ENCODE measurements at regions not wholly inside any gene's neighbourhood (a gene's known extent, or its start where the extent isn't known, plus 50 kb on each side); places are given as distances from the start of the nearest gene placed in this dataset.

- H3K4me1 Mint-ChIP-seq = no peaks in the 10 kb centered on the region
- ATAC-seq (ENCODE audit: low read depth in 2 of 2) = no peak
- no peak overlapping the region for H3K27ac Mint-ChIP-seq
- H3K36me3 Mint-ChIP-seq = no peaks in the 10 kb centered on the region
- Histone ChIP-seq H3K4me1 (ENCODE audit: control insufficient read depth, insufficient read depth, low read length, poor library complexity, severe bottlenecking) (no peaks in the 10 kb centered on the region), H3K9me3 (ENCODE audit: control insufficient read depth in 2 of 2, low read length in 2 of 2) (no peaks in the 10 kb centered on the region), H3K27me3 (ENCODE audit: control insufficient read depth, insufficient read depth, low read length) (no peaks in the 10 kb centered on the region), H3K4me3 (ENCODE audit: low read depth, low read length) (no peak overlapping the region), H3K36me3 (ENCODE audit: control insufficient read depth, insufficient read depth, low read length) (no peaks in the 10 kb centered on the region), H3K27ac (ENCODE audit: insufficient read depth, low read length, poor library complexity, severe bottlenecking) (no peak overlapping the region)
- H3K9me3 Mint-ChIP-seq = peaks cover 0 to 1% (median 0%) of the 10 kb centered on the region in 7 donors
- DNase-seq = no peak
- no peak overlapping the region for H3K4me3 Mint-ChIP-seq
- no peaks in the 10 kb centered on the region for H3K27me3 Mint-ChIP-seq
Measured at GRCh38 chr4:103445377-103445776, 247.2 kb upstream of the CENPE start.

- no peak overlapping the region for H3K4me3 Mint-ChIP-seq
- H3K27ac Mint-ChIP-seq = no peak overlapping the region
- H3K9me3 ChIP-seq (ENCODE audit: control insufficient read depth in 2 of 2, low read length in 2 of 2) = no peaks in the 10 kb centered on the region
- H3K36me3 Mint-ChIP-seq = no peaks in the 10 kb centered on the region
- peaks cover 0 to 1% (median 0%) of the 10 kb centered on the region in 7 donors for H3K9me3 Mint-ChIP-seq
- ATAC-seq (ENCODE audit: low read depth in 2 of 2) (no peak), DNase-seq (no peak)
- H3K27ac ChIP-seq (ENCODE audit: insufficient read depth, low read length, poor library complexity, severe bottlenecking) = no peak overlapping the region
- H3K4me1 Mint-ChIP-seq = no peaks in the 10 kb centered on the region
- no peaks in the 10 kb centered on the region for H3K36me3 ChIP-seq (ENCODE audit: control insufficient read depth, insufficient read depth, low read length)
- H3K4me3 ChIP-seq (ENCODE audit: low read depth, low read length) = no peak overlapping the region
- H3K27me3 ChIP-seq (ENCODE audit: control insufficient read depth, insufficient read depth, low read length) = no peaks in the 10 kb centered on the region
- no peaks in the 10 kb centered on the region for H3K4me1 ChIP-seq (ENCODE audit: control insufficient read depth, insufficient read depth, low read length, poor library complexity, severe bottlenecking)
- H3K27me3 Mint-ChIP-seq = no peaks in the 10 kb centered on the region
Measured at GRCh38 chr4:103443324-103443723, 245.2 kb upstream of the CENPE start.

GRCh38 chr4:103429283-103429682 is 231.1 kb upstream of the CENPE start:
- DNase-seq (peak in 1 of 3 donors; percentile 3), ATAC-seq (ENCODE audit: low read depth in 2 of 2) (no peak)
- Histone ChIP-seq H3K4me3 (ENCODE audit: low read depth, low read length) (no peak overlapping the region), H3K27ac (ENCODE audit: insufficient read depth, low read length, poor library complexity, severe bottlenecking) (no peak overlapping the region), H3K4me1 (ENCODE audit: control insufficient read depth, insufficient read depth, low read length, poor library complexity, severe bottlenecking) (no peaks in the 10 kb centered on the region), H3K27me3 (ENCODE audit: control insufficient read depth, insufficient read depth, low read length) (peaks cover 2% of the 10 kb centered on the region), H3K36me3 (ENCODE audit: control insufficient read depth, insufficient read depth, low read length) (no peaks in the 10 kb centered on the region), H3K9me3 (ENCODE audit: control insufficient read depth in 2 of 2, low read length in 2 of 2) (no peaks in the 10 kb centered on the region)
- Mint-ChIP-seq H3K4me3 (no peak overlapping the region), H3K27ac (no peak overlapping the region), H3K27me3 (no peaks in the 10 kb centered on the region), H3K36me3 (no peaks in the 10 kb centered on the region), H3K4me1 (no peaks in the 10 kb centered on the region), H3K9me3 (peaks cover 0 to 4% (median 0%) of the 10 kb centered on the region in 7 donors)

- Mint-ChIP-seq H3K27me3 (no peaks in the 10 kb centered on the region), H3K4me3 (no peak overlapping the region), H3K4me1 (no peaks in the 10 kb centered on the region), H3K27ac (no peak overlapping the region), H3K9me3 (peaks cover 0 to 4% (median 0%) of the 10 kb centered on the region in 7 donors), H3K36me3 (no peaks in the 10 kb centered on the region)
- DNase-seq = no peak
- Histone ChIP-seq H3K27ac (ENCODE audit: insufficient read depth, low read length, poor library complexity, severe bottlenecking) (no peak overlapping the region), H3K9me3 (ENCODE audit: control insufficient read depth in 2 of 2, low read length in 2 of 2) (no peaks in the 10 kb centered on the region), H3K36me3 (ENCODE audit: control insufficient read depth, insufficient read depth, low read length) (no peaks in the 10 kb centered on the region), H3K4me3 (ENCODE audit: low read depth, low read length) (no peak overlapping the region), H3K27me3 (ENCODE audit: control insufficient read depth, insufficient read depth, low read length) (peaks cover 2% of the 10 kb centered on the region), H3K4me1 (ENCODE audit: control insufficient read depth, insufficient read depth, low read length, poor library complexity, severe bottlenecking) (no peaks in the 10 kb centered on the region)
- ATAC-seq (ENCODE audit: low read depth in 2 of 2) = no peak
Measured at GRCh38 chr4:103425406-103425805, 227.3 kb upstream of the CENPE start.

- H3K27me3 Mint-ChIP-seq = no peaks in the 10 kb centered on the region
- H3K4me3 Mint-ChIP-seq = no peak overlapping the region
- no peaks in the 10 kb centered on the region for H3K36me3 ChIP-seq (ENCODE audit: control insufficient read depth, insufficient read depth, low read length)
- DNase-seq (no peak), ATAC-seq (ENCODE audit: low read depth in 2 of 2) (no peak)
- no peaks in the 10 kb centered on the region for H3K9me3 ChIP-seq (ENCODE audit: control insufficient read depth in 2 of 2, low read length in 2 of 2)
- H3K4me1 ChIP-seq (ENCODE audit: control insufficient read depth, insufficient read depth, low read length, poor library complexity, severe bottlenecking) = no peaks in the 10 kb centered on the region
- H3K36me3 Mint-ChIP-seq = no peaks in the 10 kb centered on the region
- H3K27me3 ChIP-seq (ENCODE audit: control insufficient read depth, insufficient read depth, low read length) = peaks cover 2% of the 10 kb centered on the region
- peaks cover 0 to 3% (median 0%) of the 10 kb centered on the region in 7 donors for H3K9me3 Mint-ChIP-seq
- no peaks in the 10 kb centered on the region for H3K4me1 Mint-ChIP-seq
- H3K27ac Mint-ChIP-seq = no peak overlapping the region
- no peak overlapping the region for H3K27ac ChIP-seq (ENCODE audit: insufficient read depth, low read length, poor library complexity, severe bottlenecking)
- H3K4me3 ChIP-seq (ENCODE audit: low read depth, low read length) = no peak overlapping the region
Measured at GRCh38 chr4:103424853-103425252, 226.7 kb upstream of the CENPE start.

GRCh38 chr4:103423261-103423660 is 225.1 kb upstream of the CENPE start:
- Mint-ChIP-seq H3K36me3 (no peaks in the 10 kb centered on the region), H3K4me3 (no peak overlapping the region), H3K27me3 (no peaks in the 10 kb centered on the region), H3K27ac (no peak overlapping the region), H3K9me3 (peaks cover 0 to 4% (median 0%) of the 10 kb centered on the region in 7 donors), H3K4me1 (no peaks in the 10 kb centered on the region)
- Histone ChIP-seq H3K4me1 (ENCODE audit: control insufficient read depth, insufficient read depth, low read length, poor library complexity, severe bottlenecking) (no peaks in the 10 kb centered on the region), H3K36me3 (ENCODE audit: control insufficient read depth, insufficient read depth, low read length) (no peaks in the 10 kb centered on the region), H3K9me3 (ENCODE audit: control insufficient read depth in 2 of 2, low read length in 2 of 2) (no peaks in the 10 kb centered on the region), H3K27ac (ENCODE audit: insufficient read depth, low read length, poor library complexity, severe bottlenecking) (no peak overlapping the region), H3K4me3 (ENCODE audit: low read depth, low read length) (no peak overlapping the region), H3K27me3 (ENCODE audit: control insufficient read depth, insufficient read depth, low read length) (peaks cover 2% of the 10 kb centered on the region)
- no peak for DNase-seq
- no peak for ATAC-seq (ENCODE audit: low read depth in 2 of 2)

GRCh38 chr4:103422467-103423219 is 224.5 kb upstream of the CENPE start:
- no peaks in the 10 kb centered on the region for H3K9me3 ChIP-seq (ENCODE audit: control insufficient read depth in 2 of 2, low read length in 2 of 2)
- H3K36me3 ChIP-seq (ENCODE audit: control insufficient read depth, insufficient read depth, low read length) = no peaks in the 10 kb centered on the region
- Mint-ChIP-seq H3K27ac (no peak overlapping the region), H3K27me3 (no peaks in the 10 kb centered on the region), H3K4me3 (no peak overlapping the region), H3K9me3 (peaks cover 0 to 4% (median 0%) of the 10 kb centered on the region in 7 donors), H3K36me3 (no peaks in the 10 kb centered on the region), H3K4me1 (no peaks in the 10 kb centered on the region)
- DNase-seq = no peak
- H3K4me3 ChIP-seq (ENCODE audit: low read depth, low read length) = no peak overlapping the region
- H3K27ac ChIP-seq (ENCODE audit: insufficient read depth, low read length, poor library complexity, severe bottlenecking) = no peak overlapping the region
- ATAC-seq (ENCODE audit: low read depth in 2 of 2) = no peak
- no peaks in the 10 kb centered on the region for H3K4me1 ChIP-seq (ENCODE audit: control insufficient read depth, insufficient read depth, low read length, poor library complexity, severe bottlenecking)
- peaks cover 2% of the 10 kb centered on the region for H3K27me3 ChIP-seq (ENCODE audit: control insufficient read depth, insufficient read depth, low read length)

GRCh38 chr4:103415801-103416200 is 217.7 kb upstream of the CENPE start:
- H3K9me3 Mint-ChIP-seq = peaks cover 0 to 10% (median 0%) of the 10 kb centered on the region in 7 donors
- H3K4me3 Mint-ChIP-seq = no peak overlapping the region
- H3K27ac Mint-ChIP-seq = no peak overlapping the region

More at GRCh38 chr4:103415801-103416200, 217.7 kb upstream of the CENPE start:
- Histone ChIP-seq H3K9me3 (ENCODE audit: control insufficient read depth in 2 of 2, low read length in 2 of 2) (no peaks in the 10 kb centered on the region), H3K27me3 (ENCODE audit: control insufficient read depth, insufficient read depth, low read length) (no peaks in the 10 kb centered on the region), H3K27ac (ENCODE audit: insufficient read depth, low read length, poor library complexity, severe bottlenecking) (no peak overlapping the region), H3K36me3 (ENCODE audit: control insufficient read depth, insufficient read depth, low read length) (no peaks in the 10 kb centered on the region), H3K4me3 (ENCODE audit: low read depth, low read length) (no peak overlapping the region), H3K4me1 (ENCODE audit: control insufficient read depth, insufficient read depth, low read length, poor library complexity, severe bottlenecking) (no peaks in the 10 kb centered on the region)
- Mint-ChIP-seq H3K36me3 (no peaks in the 10 kb centered on the region), H3K4me1 (no peaks in the 10 kb centered on the region), H3K27me3 (no peaks in the 10 kb centered on the region)
- no peak for DNase-seq
- no peak for ATAC-seq (ENCODE audit: low read depth in 2 of 2)

Data from CD4-positive, CD25-positive, alpha-beta regulatory T cell (primary cell).